CD4-positive, alpha-beta T cell treated with Interleukin-15 for 1 hour (primary cell): ENCODE measurements at regions not wholly inside any gene's neighbourhood (a gene's known extent, or its start where the extent isn't known, plus 50 kb on each side); places are given as distances from the start of the nearest gene placed in this dataset.

Source experiments
- DNase-seq: peaks from one replicate; pipeline ENCODE4 v3.0.0-alpha.2; 2020

DNA sequence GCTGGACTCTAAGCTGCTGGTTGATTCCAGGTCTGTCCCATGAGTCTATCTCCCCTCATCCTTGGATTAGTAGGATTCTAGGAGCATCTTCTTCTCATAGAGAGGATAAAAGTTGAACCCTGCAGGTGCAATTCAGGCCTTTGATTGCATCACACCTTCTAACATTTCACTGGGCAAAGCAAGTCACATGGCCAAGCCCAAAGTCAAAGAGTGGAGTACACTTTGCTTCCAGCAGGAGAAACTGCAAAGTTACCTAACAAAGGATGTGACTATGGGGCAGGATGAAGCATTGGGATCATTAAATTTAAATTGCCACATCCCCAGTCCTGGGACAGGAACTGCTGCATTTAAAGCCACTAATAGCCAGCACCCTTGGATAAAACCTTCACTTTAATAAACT lies 51.0 kb upstream of the EGFLAM start:
- no peak for DNase-seq

DNA sequence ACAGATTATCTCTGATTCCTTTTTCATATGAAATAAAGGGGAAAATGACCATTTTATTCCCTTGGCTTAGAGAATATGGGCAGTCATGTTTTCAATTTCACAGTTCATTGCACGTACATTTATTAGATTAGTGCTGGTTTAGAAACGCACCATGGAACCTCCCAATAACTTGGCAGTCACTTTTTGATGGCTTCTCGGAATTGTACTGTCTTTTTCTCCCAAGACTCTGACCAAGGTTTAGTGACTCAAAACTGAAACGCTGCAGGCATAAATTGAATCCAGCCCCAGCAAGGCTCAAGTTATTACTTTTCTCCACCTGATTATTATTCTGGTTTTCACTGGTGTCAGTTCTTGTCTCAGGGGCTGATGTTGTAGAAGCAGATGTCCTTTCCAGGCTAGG lies 55.6 kb upstream of the EGFLAM start:
- no peak for DNase-seq

- DNase-seq = no peak
These were observed 57.3 kb upstream of the EGFLAM start for GRCh38 chr5:38200872-38201557.

GRCh38 chr5:38197118-38197517 lies 61.2 kb upstream of the EGFLAM start:
- no peak for DNase-seq

GRCh38 chr5:38193015-38193581 lies 65.3 kb upstream of the EGFLAM start:
- peak; percentile 37 for DNase-seq

- DNase-seq = no peak
These were observed 66.7 kb upstream of the EGFLAM start for GRCh38 chr5:38191693-38192092.

- DNase-seq = no peak
These were observed 68.2 kb upstream of the EGFLAM start for GRCh38 chr5:38190111-38190510.

GRCh38 chr5:38189081-38189504 lies 69.3 kb upstream of the EGFLAM start:
- no peak for DNase-seq

DNA sequence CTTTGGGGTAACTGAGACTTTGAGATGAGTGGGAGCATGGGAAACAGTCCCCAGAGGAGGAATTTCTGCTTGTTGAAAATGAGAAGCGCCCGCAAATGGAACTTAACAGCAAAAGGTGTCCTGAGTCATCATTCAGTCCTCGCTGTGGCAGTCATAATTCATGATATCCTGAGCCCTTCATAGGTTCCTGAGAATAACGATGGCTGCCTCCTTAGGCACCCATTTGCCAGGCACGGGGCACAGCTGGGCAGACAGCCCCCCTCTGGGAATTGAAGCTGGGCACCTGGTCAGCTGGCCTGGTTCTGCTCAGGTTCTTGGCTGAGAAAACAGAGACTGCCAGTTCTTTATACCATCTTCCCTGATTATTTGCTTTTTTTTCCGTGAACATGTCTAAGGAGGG lies 69.8 kb upstream of the EGFLAM start:
- no peak for DNase-seq

DNA sequence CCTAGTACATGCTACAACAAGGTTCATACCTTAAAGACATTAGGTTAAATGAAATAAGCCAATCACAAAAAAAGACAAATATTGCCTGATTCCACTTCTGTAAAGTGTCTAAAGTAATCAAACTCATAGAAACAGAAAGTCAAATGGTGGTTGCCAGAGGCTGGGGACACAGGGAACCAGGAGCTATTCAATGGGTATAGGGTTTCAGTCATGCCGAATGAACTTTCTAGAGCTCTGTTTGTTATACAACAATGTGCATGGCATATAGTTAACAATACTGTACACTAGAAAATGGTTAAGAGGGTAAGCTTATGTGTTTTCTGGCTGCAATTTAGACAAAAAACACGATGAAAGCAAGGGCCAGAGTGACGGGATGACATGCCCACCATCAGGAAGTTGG lies 70.8 kb upstream of the EGFLAM start:
- no peak for DNase-seq

DNA sequence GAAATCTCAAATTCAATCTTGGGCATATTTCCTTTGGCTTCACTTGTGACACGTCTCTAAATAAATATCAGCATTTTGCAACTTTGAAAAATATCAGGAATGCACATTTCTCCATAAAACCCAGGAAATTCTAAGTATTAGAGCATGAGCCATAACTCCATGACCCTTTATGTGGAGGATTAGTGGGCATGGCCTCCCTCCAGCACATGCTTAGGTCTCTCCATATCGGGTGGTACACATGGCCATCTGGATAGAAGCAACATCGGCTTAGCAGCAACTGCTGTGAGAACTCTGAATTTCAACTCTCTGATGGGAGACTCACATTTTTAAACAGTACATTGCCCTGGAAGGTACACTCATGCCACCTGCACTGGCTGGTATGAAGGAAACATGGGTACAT lies 73.7 kb upstream of the EGFLAM start:
- DNase-seq = no peak

- no peak for DNase-seq
These were observed 75.4 kb upstream of the EGFLAM start for GRCh38 chr5:38182991-38183390.

GRCh38 chr5:38168029-38168428 lies 90.3 kb upstream of the EGFLAM start:
- DNase-seq = no peak

GRCh38 chr5:38167562-38167996 lies 90.8 kb upstream of the EGFLAM start:
- DNase-seq = no peak

GRCh38 chr5:38166832-38167231 lies 91.5 kb upstream of the EGFLAM start:
- DNase-seq = no peak

DNA sequence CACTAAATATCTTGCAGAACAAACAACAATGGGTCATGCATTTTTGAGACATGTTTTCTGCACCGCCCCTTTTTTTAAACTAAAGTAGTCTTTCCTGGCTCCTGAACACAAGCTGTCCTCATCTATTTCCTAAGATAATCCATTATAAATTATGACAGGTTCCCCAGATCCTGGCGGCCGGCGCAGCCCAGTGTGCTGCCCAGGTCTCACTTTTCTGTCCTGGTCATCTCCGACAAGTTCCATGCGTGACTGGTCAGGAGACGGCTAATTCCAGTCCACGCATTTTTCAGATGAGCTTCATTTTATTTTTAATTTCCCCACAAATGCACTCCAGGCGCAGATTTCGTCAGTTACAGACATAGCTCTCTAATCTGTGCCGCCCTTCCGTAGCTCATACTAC lies 92.9 kb upstream of the EGFLAM start:
- DNase-seq = no peak

DNA sequence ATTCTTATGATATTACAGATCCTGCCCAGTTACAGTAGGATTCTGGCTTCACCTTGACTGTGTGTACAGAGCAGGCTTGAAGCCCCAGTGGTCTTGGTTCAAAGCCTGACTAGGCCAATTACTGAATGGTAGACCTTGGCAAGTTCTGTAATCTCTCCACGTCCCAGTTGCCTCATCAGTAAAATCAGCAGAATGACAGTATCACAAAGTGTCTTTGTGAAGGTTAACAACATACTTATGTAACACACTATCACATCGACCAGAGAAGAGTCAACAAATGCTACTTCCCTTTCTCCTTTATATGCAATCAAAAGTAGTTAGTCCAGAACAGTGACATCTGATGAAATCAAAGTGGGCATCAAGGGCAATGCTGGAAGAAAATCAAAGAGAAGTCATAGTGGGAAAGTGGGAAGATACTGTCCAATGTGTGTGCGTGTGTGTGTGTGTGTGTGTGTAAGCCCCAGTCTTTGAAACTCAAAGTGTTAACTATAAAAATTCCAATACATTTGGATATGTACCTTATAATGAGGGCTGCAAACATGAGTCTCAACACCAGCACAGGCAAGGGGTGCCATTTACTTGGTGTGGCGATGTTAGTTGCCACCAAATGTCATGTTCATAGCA lies 93.5 kb upstream of the EGFLAM start:
- no peak for DNase-seq

DNA sequence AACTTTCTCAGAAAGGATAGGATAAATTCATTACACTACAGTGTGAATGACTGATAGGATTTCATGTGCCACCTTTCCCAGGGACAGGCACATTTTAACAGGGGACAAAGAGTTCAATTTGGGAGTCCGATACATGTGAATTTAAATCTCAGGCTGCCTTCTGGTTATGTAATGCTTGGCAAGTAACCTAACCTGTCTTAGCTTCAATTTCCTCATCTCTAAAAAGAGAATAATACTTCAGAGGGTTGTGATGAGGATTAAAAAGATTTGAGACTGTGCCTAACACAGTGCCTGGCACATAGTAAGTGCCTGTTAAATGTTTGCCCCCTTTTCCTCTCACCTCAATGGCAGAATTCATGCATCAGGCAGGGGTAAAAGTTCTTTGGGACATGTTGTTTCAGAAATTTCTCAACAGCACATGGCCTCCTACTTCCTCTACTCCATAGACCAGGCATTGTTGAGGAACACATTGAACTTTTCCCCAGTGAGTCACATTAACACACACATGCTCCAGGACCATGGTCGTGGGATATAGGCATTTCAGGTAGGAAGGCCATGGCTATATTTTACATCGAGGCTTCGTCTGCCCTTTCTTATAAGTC lies 94.6 kb upstream of the EGFLAM start:
- DNase-seq = no peak

DNA sequence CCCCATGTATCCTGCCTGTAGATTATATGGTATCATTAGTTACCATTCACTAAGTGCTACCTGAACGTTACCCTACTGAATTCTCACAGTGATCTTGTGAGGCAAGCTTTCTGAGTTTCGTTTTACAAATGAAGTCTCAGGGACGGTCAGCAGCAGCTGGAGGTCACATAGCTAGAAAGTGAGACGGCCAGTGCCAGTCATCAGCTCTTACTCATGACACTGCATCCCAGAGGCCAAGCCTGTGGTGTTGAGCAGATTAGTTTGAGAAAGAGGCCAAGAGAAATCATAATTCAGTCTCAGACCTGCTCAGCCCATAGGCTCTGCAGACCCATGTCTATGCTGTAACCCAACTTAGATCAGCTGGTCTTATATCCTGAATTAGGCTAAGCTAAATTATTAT lies 95.7 kb upstream of the EGFLAM start:
- no peak for DNase-seq

DNA sequence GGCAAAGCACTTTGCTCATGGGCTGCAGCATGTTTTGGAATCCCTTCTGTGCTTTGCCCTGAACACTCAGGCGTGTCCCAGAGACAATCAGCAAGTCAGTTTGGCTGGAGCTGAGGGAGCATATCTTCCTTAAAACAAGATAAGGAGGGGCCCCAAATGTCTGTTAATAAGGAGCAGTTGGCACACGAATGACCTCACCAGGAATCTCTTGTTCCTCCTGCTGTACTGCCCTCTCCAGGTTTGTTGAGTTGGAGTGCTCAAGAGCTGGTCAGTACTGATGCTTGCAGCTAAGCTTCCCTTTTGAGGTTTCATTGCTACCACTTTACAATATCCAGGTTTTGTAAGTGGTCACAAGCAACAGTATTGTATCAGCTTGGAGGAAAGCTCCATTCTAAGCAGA lies 101.3 kb upstream of the EGFLAM start:
- DNase-seq = no peak

DNA sequence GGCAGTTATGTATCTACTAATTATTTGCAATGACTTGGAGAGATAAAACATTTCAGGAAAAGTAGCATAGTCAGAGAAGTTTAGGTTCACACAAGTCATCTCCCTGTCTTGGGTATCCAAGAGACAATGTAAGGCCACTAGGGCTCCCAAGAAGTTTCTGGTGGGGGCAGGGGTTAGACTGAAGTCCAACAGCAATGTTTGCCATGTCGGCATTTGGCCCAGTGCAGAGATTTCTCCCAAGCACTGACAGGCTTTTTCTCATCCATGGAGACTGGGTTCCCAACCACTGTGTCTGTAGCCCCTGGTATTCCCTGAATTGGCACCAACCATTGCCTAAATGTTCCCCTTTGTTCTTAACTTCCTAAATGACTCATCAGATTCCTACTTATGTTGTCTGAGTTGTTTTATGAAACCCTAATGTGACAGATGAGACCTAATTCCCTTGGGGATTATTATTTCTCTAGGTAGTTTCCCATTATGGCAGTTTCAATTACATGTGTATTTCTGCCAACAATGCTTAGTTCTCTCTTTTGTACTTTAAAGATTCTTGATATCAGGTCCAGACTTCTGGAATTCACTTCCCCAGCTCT lies 103.6 kb upstream of the EGFLAM start:
- no peak for DNase-seq

DNA sequence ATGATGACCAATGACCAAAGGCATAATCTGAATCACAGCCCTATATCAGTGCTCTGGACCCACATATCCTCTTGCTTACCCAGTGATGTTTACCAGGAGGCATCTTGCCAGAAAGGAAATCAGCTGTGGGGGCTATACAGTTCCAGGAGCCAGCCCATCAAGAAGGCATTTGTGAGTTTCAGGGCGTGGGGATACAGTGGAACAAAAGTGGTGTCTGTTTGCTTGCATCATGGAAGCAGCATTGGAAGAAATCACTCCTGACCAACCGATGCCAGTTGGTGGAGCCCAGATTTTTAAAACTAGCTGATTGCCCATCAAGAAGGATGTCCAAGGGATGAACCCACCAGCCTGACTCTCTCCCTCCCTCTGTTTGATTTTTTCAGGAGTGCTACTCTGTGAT lies 106.5 kb upstream of the EGFLAM start:
- no peak for DNase-seq

GRCh38 chr5:38149815-38150195 lies 108.6 kb upstream of the EGFLAM start:
- DNase-seq = no peak
